Mesenteric fat pad (tissue), 1 donor: ENCODE measurements at regions not wholly inside any gene's neighbourhood (a gene's known extent, or its start where the extent isn't known, plus 50 kb on each side); places are given as distances from the start of the nearest gene placed in this dataset.

Experiments used
- DNase-seq: peaks from one replicate; pipeline ENCODE4 v3.0.0-alpha.2; 2020; ENCODE audit warnings: low spot score
- donor health status: DM: yes; HTN: yes; CAD: no.

GRCh38 chr6:167672738-167673137, 154.0 kb upstream of the AFDN start:
- DNase-seq: no peak

DNA sequence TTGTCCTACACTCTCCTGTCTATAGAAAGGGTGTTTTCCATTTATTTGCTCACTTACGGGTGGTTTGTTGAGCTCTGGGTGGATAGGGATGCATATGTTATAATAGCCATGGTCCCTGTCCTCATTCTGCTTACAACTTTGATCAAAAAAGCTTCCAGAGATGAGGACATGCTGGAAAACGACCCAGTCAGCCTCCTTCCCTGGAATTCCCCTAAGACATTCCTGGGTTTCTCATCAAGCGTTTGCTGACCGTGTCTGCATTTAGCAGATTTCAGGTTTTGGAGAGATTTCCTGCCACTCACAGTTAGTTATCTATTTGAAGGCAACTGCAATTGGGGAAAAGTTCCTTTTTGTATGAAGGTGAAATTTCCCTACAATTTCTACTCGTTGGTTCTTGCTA, 152.8 kb upstream of the AFDN start:
- no peak for DNase-seq

- DNase-seq: no peak
These were observed 152.2 kb upstream of the AFDN start for GRCh38 chr6:167674486-167674885.

- no peak for DNase-seq
These were observed 150.6 kb upstream of the AFDN start for GRCh38 chr6:167676000-167676665.

- DNase-seq: no peak
These were observed 149.9 kb upstream of the AFDN start for GRCh38 chr6:167676666-167677421.

GRCh38 chr6:167677422-167677789, 149.3 kb upstream of the AFDN start:
- no peak for DNase-seq

DNA sequence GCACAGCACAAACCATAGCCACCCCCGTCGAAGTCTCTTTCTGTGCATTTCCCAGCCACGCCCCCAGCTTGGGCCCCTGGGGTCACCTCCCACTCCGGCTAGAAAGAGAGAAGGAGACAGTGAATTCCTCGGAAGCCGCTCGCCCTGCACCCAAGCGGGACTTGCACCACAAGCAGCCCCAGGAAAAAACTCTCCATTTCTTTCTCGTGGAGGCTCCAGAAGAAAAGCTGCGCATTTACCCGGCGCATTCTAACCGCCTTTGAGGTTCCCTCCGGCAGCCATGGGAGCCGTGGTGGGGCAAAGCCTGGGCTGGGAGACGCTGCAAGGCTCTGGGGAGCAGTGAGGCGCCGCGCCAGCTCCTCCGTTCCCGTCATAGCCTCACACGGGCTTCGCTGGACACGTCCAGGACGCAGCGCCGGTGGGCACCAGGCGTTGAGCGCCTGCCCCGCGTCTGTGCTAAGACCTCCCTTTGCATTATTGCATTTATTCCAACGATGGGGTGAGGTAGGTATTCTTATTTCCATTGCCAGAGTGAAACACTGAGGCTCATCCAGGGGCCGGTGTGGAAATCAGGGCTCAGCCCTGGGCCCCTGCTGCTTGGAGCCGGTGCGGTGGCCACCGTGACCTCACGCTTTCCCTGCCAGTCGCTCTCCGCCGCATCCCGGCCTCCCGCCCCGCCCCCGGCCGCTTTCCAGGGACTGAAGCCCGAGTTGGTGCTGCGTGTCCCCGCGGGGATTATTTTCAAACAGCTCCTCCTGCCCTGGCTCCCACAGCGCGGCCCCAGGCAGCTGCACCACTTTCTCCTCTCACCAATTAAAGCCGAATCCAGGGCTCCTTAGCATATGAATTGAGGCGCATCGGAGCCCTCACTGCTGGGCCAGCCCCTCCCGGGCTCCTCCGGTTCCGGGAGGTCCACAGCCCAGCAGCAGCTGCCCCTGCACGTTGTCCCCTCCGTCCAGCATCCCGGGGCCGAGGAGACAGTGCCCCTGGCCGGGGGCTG, 148.3 kb upstream of the AFDN start:
- no peak for DNase-seq

DNA sequence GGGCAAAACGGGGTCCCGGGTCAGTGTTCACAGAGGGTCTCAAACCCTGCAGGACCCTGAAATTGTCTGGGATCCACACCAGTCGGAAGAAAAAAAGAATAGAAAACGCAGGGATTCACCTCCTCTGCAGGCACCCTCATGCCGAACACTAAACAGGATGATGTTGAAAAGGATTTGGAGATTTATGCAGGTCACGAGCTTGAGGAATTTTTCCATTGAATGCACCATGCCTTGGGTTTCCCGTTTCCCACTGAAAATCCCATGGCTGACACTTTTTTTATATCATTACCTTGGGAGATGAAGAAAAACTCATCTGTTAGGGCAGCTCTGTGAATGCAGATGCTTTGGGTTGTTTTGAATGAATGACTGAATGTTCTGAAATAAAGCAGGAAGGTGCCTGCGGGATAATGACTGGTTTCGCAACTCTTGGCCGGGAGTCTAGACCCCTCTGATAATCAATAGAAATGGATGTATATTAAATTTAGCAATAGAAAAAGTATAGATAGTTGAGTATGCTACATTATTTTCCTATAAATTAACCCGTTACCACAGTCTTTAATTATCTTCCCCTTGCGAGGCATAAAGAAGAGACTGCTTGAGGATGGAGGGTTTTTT, 147.5 kb upstream of the AFDN start:
- DNase-seq: no peak

DNA sequence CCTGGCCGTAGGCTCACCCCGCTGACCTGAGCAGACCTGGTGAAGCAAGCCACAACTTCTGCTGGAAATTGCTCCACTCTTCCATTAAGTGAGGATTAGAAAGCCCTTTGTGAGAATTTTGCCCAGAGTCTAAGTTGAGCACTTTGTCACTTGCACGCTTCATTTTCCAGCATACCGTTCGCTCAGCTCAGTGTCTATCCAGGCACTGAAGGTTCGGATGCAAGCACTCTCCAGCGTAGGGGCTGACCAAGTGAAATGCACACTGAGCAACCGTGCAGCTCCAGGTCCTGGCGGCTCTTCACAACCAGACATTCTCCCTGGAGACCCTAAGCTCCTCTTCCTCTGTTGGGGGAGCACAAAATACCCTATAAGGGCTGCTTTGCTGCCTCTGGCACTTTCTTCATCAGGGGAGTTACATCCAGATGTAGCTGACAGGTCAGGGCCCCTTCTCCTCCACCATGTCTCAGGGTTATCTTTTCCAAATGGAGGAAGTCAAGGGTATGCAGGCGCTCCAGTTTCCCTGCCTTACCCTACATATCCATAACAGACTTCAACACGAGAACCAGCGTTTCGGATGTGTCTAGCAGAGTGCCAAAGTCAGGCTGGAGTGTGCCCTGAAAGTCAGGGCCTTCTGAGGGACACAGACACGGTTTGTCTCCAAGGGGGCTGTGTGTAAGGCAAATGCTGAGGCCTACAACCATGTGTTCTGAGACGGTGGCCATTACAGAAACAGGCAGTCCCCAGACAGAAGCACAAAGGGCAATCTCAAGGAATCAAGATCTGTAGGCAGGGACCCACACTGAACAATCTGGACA, 146.7 kb upstream of the AFDN start:
- DNase-seq: no peak

DNA sequence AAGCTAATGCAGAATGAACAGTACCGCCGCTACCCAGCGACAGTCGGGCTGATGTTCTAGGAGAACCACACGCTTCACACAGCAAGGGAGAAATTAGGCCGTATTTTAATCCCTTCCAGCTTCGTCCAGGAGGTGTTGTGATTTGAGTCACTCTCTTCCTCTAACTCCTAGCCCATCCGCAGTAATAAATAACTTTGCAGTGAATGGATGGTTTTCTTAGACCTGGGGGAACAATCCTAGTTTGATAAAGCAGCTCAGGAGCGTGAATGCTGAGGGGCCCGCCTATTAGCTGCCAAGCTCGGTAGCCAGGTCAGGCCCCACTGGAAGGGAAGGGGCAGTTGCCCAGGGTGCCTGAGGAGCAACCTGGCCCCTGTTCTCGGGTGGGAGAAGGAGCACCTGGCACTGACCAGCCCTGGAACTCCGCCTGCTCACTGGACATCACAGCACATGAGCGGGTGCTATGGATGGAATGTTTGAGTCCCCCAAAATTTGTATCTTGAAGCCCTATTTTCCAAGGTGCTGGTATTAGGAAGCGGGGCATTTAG, 146.0 kb upstream of the AFDN start:
- DNase-seq: no peak

DNA sequence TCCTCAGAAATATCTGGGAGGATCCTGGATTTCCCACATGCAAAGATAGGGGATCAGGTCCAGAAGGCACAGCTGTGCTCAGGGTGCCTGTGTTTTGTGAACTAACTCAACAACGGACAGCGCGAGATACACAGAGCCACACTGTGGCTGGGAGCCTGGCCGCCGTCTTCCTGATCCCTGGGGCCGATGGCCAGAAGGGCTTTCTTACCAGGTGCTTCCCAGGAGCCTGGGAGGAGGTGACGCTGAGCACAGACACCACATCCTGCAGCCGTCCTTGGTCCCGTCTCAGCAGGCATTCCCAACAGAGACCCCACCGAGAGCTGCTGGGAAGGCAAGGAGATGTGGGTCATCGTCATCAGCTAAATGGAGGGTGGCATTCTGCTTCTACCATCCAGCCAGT, 144.6 kb upstream of the AFDN start:
- DNase-seq: no peak

DNA sequence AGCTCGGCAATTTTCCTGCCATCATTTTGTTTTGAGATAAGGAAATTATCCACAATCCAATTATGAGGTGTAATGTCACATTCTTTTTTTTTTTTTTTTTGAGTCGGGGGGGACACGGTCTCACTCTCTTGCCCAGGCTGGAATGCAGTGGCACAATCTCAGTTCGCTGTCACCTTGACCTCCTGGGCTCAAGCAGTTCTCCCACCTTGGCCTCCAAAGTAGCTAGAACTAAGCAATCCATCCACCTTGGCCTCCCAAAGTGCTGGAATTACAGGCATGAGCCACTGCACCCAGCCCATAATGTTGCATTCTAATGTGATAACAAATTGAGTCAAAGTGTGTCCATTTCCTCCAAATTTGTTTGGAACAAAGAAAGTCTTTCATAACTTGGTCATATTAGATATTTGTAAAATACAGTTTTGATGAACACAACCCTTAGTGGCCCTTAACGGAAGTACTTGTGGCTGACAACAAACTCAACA, 144.1 kb upstream of the AFDN start:
- DNase-seq: no peak

GRCh38 chr6:167683028-167683862, 143.5 kb upstream of the AFDN start:
- no peak for DNase-seq

DNA sequence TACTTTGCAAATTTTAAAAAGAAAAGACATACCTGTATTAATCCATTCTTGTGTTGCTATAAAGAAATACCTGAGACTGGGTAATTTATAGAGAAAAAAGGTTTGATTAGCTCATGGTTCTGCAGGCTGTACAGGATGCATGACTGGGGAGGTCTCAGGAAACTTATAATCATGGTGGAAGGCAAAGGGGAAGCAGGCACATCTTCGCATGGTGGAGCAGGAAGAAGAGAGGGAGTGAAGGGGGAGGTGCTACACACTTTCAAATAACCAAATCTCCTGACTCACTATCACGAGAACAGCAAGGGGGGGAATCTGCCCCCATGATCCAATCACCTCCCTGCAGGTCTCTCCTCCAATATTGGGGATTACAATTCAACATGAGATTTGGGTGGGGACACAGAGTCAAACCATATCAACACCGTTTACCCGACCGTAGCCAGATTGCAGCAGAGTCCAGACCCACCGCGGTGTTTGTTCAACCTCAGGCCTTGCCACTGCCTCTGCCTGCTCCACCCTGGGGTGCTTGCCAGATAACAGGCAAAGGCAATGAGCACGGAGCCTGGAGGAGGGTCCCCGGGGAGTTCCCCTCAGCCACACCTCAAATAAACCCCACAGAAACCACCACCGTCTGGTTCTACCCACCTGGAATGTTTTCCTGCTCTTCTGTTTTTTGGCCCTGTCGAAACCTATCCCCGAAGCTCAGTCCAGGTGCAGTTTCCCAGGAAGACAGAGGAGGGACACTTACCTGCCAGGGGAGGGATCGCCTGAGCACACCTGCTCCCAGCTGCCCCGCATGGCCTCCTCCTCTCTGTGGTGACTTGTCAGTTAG, 142.2 kb upstream of the AFDN start:
- no peak for DNase-seq

GRCh38 chr6:167685654-167686053, 141.1 kb upstream of the AFDN start:
- DNase-seq: no peak

- DNase-seq: no peak
These were observed 140.4 kb upstream of the AFDN start for GRCh38 chr6:167686204-167686893.

DNA sequence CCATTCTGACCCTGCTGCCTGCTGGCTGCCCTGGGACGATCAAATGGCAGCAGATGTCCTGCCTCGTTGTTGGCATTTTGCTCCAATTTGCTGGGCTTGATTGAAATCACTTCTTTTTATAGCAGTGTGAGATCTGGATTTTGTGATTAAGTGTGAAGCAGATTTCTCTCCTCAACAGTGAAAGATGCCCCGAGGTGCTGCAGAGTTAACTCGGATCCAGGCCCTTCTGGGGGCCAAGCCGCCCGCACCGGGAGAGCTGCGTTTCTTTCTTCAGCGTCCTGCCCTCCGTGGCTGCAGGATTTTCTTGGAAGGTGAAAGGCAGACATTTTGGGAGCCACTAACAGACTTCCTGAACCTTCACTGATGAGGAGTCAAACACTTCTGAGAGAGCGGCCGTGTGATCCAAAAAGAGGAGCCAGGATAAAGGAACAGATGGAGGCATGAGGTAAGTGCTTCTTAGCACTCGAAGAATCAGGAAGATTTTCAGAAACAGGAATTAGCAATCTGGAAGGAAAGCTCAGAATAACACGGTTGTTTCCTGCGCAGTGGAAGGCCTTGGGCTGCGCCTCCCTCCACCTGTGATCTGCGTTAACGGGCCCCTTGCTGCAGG, 139.5 kb upstream of the AFDN start:
- no peak for DNase-seq
